T follicular helper cell (primary cell): ENCODE measurements at regions not wholly inside any gene's neighbourhood (a gene's known extent, or its start where the extent isn't known, plus 50 kb on each side); places are given as distances from the start of the nearest gene placed in this dataset.

Experiments
- DNase-seq: peaks from one replicate; pipeline ENCODE4 v3.0.0-alpha.2; 2020; ENCODE audit warnings: low read depth

DNA sequence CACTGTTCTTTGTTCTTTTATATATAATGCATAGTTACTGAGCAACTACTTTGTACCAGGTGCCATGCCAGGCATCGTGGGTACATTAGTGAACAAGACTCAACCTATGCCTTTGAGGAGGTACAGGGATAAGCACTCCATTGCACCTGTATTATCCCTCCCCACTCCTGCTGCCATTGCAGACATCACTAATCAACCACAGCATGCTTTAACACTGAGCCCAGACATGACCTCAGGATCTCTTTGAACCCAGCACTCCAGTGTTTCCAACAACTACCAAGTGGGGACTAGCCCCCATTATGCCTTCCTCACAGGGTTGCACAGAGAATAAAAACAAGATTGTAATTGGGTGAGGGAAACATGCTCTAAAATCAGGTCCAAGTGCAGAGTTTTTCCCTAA is 60.5 kb upstream of the COL13A1 start:
- no peak for DNase-seq

DNA sequence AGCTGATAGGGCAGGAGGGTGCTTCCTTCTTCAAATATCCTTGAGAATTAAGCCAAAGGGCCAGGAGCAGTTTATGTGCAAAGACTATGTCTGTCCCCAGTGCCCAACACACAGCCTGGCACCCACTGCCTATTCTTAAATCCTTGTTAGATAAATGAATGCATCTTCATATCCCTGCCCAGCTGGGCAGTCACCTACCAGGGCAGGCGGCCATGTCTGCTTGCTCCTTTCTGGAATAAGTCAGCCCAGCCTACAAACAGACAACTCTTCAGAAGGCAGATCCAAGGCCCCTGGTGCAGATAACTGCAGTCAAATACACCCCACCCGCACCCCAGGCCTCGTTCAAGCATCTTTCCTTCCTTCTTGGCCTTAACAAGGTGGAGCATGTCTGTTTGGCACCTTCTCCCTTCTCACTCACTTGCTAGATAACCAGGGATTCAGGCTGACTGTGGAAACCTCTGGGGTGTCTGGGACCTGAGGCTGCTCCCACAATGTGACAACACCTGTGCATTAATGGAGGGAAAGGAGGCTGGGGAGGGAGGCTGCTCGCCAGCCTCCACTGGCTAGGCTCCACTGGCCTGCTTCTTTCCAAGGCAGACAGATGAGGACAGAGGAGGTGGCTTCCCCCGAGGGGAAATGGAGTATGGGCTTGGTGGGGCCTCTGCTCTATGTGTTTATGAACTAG is 59.9 kb upstream of the COL13A1 start:
- DNase-seq, result no peak

DNA sequence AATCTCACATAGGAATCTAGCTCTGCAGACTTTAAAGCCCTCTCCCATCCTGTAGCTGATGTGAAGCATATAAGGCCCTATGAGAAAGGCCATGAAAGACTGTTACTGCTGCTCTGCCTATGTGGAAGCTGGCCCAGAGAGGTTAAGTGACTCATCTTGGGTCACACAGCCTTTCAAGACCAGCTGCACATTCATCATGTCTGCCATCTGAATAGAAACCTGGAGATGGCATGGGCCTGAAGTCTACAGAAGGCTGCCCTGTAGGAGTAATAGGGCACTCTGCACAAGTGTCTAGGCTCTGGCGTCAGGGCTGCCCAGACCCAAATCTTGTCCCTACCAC is 59.4 kb upstream of the COL13A1 start:
- DNase-seq, result no peak

- DNase-seq, result no peak
Observed at GRCh38 chr10:69742928-69743602, 58.6 kb upstream of the COL13A1 start.

DNA sequence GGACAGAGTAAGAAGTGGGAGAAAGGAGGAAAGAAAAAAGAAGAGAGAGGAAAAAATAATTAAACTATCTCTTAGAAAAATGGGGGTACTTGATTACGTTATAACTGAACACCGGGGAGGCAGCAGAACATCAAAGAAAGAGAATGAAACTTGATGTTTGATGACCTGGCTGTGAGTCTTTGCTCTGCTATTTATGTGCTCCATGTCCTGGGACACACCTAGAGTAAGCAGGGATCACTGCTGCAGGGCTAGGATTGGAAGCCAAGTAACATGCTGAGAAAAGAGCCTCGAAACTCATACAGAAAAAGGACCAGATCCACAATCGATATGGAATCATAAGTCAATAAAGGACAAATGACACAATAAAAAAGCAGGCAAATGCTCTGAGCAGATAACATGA is 56.7 kb upstream of the COL13A1 start:
- DNase-seq, result no peak

DNA sequence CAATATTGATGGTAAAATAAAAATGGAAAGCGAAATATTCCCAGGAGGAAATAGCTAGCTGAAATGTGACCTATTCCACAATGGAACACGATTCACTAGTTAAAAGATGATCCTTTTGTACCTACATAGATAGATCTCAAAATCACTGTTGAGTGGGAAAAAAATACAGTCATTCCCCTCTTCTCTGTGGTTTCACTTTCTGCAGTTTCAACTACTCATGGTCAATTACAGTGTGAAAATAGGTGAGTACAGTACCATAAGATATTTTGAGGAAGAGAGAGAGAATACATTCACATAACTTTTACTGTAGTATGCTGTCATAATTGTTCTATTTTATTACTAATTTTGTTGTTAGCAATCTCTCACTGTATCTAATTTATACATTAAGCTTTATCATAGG is 56.0 kb upstream of the COL13A1 start:
- no peak for DNase-seq

DNA sequence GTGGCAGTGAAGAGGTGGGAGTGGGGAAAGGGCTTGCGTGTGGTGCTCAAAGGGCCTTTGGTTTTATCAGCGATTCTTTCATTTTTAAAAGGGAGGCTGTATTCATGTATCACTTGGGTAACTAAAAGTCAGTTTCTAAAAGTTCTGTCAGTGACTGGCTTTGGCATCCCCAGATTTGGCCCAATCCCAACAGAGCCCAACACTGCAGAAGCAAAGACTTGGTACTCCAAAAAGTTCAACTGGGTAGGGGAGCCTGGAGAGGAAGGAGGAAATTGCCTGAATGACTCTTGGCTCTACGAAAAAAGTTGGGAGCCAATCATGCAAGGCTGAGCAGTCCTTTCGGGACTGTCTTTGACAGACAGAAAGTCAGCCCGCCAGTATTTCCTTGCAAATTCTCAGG is 54.5 kb upstream of the COL13A1 start:
- no peak for DNase-seq

DNA sequence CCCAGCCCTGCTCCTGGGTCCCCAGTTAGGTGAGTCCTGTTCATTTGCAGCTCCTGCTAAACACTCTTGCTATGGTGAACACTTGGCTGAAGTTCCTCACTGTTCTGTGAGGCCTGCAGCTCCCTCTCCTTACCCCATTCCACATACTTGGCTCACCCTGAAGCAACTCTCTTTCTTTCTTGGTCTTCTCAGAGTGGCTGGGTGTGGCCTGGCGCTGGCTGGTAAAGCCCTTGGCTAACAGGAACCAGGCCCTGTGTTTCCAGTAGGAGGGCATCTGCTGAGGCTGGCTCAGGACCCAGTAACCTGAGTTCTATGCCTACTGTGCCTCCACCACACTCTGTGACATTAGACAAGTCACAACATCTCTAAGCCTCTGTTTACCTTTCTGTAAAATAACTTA is 53.1 kb upstream of the COL13A1 start:
- DNase-seq, result no peak

- DNase-seq, result no peak
Observed at GRCh38 chr10:69749178-69750010, 52.3 kb upstream of the COL13A1 start.

- DNase-seq, result no peak
Observed at GRCh38 chr10:69750011-69750373, 51.7 kb upstream of the COL13A1 start.

- no peak for DNase-seq
Observed at GRCh38 chr10:69750725-69751124, 51.0 kb upstream of the COL13A1 start.

GRCh38 chr10:69751214-69751613 is 50.5 kb upstream of the COL13A1 start:
- no peak for DNase-seq
